Naive thymus-derived CD8-positive, alpha-beta T cell (primary cell): ENCODE measurements at regions not wholly inside any gene's neighbourhood (a gene's known extent, or its start where the extent isn't known, plus 50 kb on each side); places are given as distances from the start of the nearest gene placed in this dataset.
"Not testable (repeated sequence)": the region's sequence is repeated elsewhere in the genome, so short reads cannot be mapped to it uniquely, and the experiment has no call there.

ENCODE experiments used
- ATAC-seq, 2 donors: fragments of 150-1000 bp; cut with Tn5 transposase in 1 of 2; sonication (Bioruptor Pico), chemical (Tn5 transposase) in 1 of 2; 1 replicate in 1 of 2; 2 replicates in 1 of 2; pipeline ENCODE4 v1.10.0; 2021; ENCODE audit warnings: mild to moderate bottlenecking in 2 of 2, moderate library complexity in 2 of 2
- POLR2A ChIA-PET: fragments of 350-600 bp; sonication (Branson Sonifier 250); formaldehyde crosslinking; loops from one replicate; lab custom pipeline; 2021; ENCODE audit warnings: antibody characterized with exemption; lab: Charles Lee
- DNase-seq, 10 donors: peaks; one replicate each; pipeline versions ENCODE4 v3.0.0 to v3.0.0-alpha.2; 2020 to 2022
- H3K27ac Mint-ChIP-seq, 10 donors: one replicate each; pipeline ENCODE4 v1.8.0; 2020 to 2022; ENCODE audit warnings: mild to moderate bottlenecking in 10 of 10, mixed read lengths in 10 of 10, moderate library complexity in 4 of 10, inconsistent platforms in 1 of 10
- H3K27me3 Mint-ChIP-seq, 5 donors: one replicate each; pipeline ENCODE4 v1.8.0; 2021 to 2022; ENCODE audit warnings: mixed read lengths in 5 of 5
- H3K36me3 Mint-ChIP-seq, 3 donors: one replicate each; pipeline ENCODE4 v1.8.0; 2020 to 2022; ENCODE audit warnings: mixed read lengths in 3 of 3, mild to moderate bottlenecking in 2 of 3, inconsistent platforms in 1 of 3
- H3K4me1 Mint-ChIP-seq, 4 donors: one replicate each; pipeline ENCODE4 v1.8.0; 2021 to 2022; ENCODE audit warnings: mixed read lengths in 4 of 4
- H3K4me3 Mint-ChIP-seq, 10 donors: one replicate each; pipeline ENCODE4 v1.8.0; 2020 to 2022; ENCODE audit warnings: mild to moderate bottlenecking in 10 of 10, mixed read lengths in 10 of 10, moderate library complexity in 6 of 10, inconsistent platforms in 1 of 10
- H3K9me3 Mint-ChIP-seq, 9 donors: one replicate each; pipeline ENCODE4 v1.8.0; 2020 to 2022; ENCODE audit warnings: mixed read lengths in 9 of 9, mild to moderate bottlenecking in 3 of 9, inconsistent platforms in 1 of 9, moderate library complexity in 1 of 9

DNA sequence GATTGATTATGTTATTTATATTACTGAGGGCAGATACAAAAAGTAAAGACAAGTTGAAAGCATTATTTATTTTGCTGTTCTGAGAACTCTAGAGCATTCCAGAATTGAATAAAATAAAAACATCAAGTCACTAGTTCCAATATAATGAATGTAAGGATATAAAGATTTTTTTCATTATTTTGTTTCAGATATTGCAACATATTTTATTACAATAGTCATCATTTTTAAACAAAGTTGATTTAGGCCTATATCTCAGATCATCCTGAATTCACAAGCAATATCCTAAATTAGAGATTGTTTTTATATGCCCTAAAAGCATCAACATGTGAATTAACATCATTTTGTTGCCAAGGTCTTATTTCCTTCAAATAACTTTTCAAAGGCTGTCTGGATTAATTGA is 535.6 kb upstream of the KCND2 start:
- H3K4me1 Mint-ChIP-seq = no peaks in the 10 kb centered on the region
- POLR2A ChIA-PET = no interaction called here
- H3K36me3 Mint-ChIP-seq = no peaks in the 10 kb centered on the region
- ATAC-seq (no peak), DNase-seq (no peak)
- no peak overlapping the region for H3K27ac Mint-ChIP-seq
- peaks cover 0 to 14% (median 3%) of the 10 kb centered on the region in 9 donors for H3K9me3 Mint-ChIP-seq
- H3K27me3 Mint-ChIP-seq = no peaks in the 10 kb centered on the region
- no peak overlapping the region for H3K4me3 Mint-ChIP-seq

- H3K4me1 Mint-ChIP-seq = not testable (repeated sequence)
Observed at GRCh38 chr7:119745280-119745679, 527.7 kb upstream of the KCND2 start.

DNA sequence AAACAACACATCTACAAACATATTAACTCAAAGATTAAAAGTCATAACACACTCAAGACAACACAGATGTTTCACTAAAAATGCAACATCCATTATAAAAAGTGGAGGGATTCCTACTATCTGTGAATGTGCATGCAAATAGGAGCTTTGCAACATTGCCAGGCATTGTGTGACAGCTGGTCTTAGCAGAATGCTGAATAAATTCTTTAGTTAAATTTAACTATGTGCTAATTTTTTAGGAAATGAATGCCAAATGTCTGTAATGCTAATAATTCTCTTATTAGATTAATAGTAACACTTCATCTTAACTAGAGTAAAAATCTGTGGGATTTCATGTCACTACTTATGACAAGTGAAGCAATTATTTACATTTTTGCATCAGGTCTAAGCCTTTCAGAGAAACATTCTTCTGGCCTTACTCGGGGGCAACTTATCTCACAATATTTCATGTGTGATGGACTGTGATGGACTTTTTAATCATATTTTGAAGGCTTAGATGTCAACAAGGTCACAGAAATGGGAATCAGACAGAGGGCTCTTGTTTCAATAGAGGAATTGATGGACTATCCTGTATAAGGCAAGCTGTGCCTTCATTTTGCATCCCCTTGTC is 524.6 kb upstream of the KCND2 start:
- POLR2A ChIA-PET = no interaction called here
- Mint-ChIP-seq H3K4me3 (no peak overlapping the region), H3K9me3 (peaks cover 0 to 12% (median 0%) of the 10 kb centered on the region in 9 donors), H3K4me1 (no peaks in the 10 kb centered on the region), H3K27ac (no peak overlapping the region), H3K36me3 (no peaks in the 10 kb centered on the region), H3K27me3 (no peaks in the 10 kb centered on the region)
- DNase-seq (no peak), ATAC-seq (no peak)

More at GRCh38 chr7:119745280-119745679, 527.7 kb upstream of the KCND2 start:
- DNase-seq, POLR2A ChIA-PET, H3K4me3 Mint-ChIP-seq, H3K36me3 Mint-ChIP-seq, H3K27ac Mint-ChIP-seq, H3K27me3 Mint-ChIP-seq, ATAC-seq, H3K9me3 Mint-ChIP-seq: not testable (repeated sequence)

- H3K27ac Mint-ChIP-seq = no peak overlapping the region
- ATAC-seq = no peak
- no peaks in the 10 kb centered on the region for H3K4me1 Mint-ChIP-seq
- no peak overlapping the region for H3K4me3 Mint-ChIP-seq
- no peaks in the 10 kb centered on the region for H3K27me3 Mint-ChIP-seq
- peaks cover 0 to 18% (median 0%) of the 10 kb centered on the region in 9 donors for H3K9me3 Mint-ChIP-seq
- H3K36me3 Mint-ChIP-seq = no peaks in the 10 kb centered on the region
- POLR2A ChIA-PET = no interaction called here
- no peak for DNase-seq
Observed at GRCh38 chr7:119748991-119749390, 524.0 kb upstream of the KCND2 start.

DNA sequence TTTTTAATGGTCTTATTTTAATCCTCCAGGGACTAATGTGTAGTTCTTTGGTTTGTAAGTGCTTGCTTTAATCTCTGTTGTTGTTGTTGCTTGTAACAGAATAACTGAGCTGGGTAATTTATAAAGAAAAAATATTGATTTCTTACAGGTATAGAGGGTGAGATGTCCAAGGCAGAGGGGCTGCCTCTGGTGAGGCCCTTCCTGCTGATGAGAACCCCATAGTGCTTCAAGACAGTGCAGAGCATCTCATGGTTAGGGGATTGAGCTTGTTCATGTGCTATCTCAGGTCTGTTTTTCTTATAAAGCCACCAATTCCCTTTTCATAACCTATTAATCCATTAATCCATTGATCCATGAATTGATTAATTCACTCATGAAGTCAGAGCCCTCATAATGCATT is 516.3 kb upstream of the KCND2 start:
- Mint-ChIP-seq H3K4me3 (no peak overlapping the region), H3K27me3 (no peaks in the 10 kb centered on the region), H3K9me3 (peaks cover 0 to 19% (median 0%) of the 10 kb centered on the region in 9 donors), H3K4me1 (no peaks in the 10 kb centered on the region), H3K27ac (no peak overlapping the region), H3K36me3 (no peaks in the 10 kb centered on the region)
- POLR2A ChIA-PET = no interaction called here
- no peak for DNase-seq
- no peak for ATAC-seq

GRCh38 chr7:119758254-119758653 is 514.7 kb upstream of the KCND2 start:
- Mint-ChIP-seq H3K27me3 (no peaks in the 10 kb centered on the region), H3K36me3 (no peaks in the 10 kb centered on the region), H3K4me3 (no peak overlapping the region), H3K27ac (no peak overlapping the region), H3K9me3 (peaks cover 0 to 11% (median 3%) of the 10 kb centered on the region in 9 donors), H3K4me1 (no peaks in the 10 kb centered on the region)
- POLR2A ChIA-PET = no interaction called here
- DNase-seq (no peak), ATAC-seq (no peak)

DNA sequence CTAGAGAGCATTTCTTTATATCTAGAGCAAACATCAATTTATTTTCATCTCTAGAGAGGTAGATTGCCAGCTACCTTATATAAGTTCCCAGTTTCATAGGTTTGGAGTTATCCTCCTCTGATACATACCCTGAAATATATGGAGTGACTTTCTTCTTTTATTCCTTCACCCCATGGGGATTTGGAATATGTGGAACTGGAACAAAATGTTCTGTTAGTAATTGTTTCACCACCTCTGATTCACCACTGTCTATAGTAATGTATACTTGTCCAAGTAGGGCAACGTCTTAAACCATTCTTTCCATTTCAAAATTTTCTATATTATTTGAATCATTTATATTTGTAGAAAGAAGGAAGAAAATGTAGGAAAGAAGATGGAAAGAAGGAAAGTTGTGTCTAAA is 511.2 kb upstream of the KCND2 start:
- no peak for ATAC-seq
- peaks cover 0 to 14% (median 4%) of the 10 kb centered on the region in 9 donors for H3K9me3 Mint-ChIP-seq
- no peaks in the 10 kb centered on the region for H3K4me1 Mint-ChIP-seq
- POLR2A ChIA-PET = no interaction called here
- no peak overlapping the region for H3K27ac Mint-ChIP-seq
- H3K27me3 Mint-ChIP-seq = no peaks in the 10 kb centered on the region
- no peak overlapping the region for H3K4me3 Mint-ChIP-seq
- DNase-seq = no peak
- no peaks in the 10 kb centered on the region for H3K36me3 Mint-ChIP-seq

DNA sequence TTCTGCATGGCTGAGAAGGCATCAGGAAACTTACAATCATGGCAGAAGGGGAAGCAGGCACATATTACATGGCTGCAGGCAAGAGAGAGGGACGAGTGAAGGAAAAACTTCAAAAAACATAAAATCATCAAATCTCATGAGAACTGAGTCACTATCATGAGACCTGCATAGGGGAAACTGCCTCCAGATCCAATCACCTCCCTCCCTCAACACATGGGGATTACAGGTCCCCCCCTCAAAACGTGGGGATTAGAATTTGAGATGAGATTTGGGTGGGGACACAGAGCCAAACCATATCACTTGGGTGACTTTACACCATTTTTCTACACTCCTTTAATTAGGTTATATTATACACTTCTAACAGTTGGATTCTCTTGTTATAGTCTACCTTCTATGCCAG is 490.7 kb upstream of the KCND2 start:
- Mint-ChIP-seq H3K27me3 (no peaks in the 10 kb centered on the region), H3K27ac (no peak overlapping the region), H3K36me3 (no peaks in the 10 kb centered on the region), H3K4me3 (no peak overlapping the region), H3K9me3 (peaks cover 0 to 13% (median under 1%) of the 10 kb centered on the region in 9 donors), H3K4me1 (no peaks in the 10 kb centered on the region)
- DNase-seq (no peak), ATAC-seq (no peak)
- POLR2A ChIA-PET = no interaction called here

DNA sequence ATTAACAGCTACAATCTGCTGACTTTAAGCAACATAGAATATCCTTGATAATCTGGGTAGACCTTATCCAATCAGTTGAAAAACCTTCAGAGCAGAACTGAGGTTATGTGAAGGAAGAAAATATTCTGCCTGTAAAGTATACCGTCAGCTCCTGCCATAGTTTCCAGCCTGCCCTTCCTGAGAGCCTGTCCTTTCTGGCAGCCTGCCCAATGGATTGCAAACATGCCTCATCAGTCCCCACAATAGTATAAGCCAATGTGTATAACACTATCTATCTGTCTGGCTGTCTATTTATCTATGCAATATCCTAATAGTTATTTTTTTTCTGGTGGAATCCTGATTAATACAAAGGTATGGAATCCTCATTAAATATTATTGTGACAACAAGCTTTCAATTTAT is 489.2 kb upstream of the KCND2 start:
- ATAC-seq (no peak), DNase-seq (no peak)
- H3K36me3 Mint-ChIP-seq = no peaks in the 10 kb centered on the region
- H3K4me3 Mint-ChIP-seq = no peak overlapping the region
- H3K27ac Mint-ChIP-seq = no peak overlapping the region
- no peaks in the 10 kb centered on the region for H3K27me3 Mint-ChIP-seq
- POLR2A ChIA-PET = no interaction called here
- H3K9me3 Mint-ChIP-seq = peaks cover 0 to 13% (median 0%) of the 10 kb centered on the region in 9 donors
- no peaks in the 10 kb centered on the region for H3K4me1 Mint-ChIP-seq

DNA sequence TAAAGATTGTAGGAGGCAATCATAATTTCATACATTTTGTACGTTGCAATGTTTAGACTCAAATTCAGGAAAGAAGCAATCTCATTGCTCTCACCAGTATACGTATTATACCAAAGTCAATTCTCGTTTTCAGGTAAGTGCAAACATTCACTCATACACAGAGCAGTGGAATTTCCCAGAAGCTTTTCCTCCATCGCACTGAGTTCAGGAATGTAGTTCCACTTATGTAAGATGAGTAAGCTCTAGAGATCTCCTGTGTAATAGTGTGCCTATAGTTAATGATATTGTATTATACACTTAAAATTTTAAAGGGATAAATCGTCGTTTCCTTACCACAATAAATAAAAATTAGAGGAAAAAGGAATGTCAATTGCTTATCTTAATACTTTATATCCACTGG is 470.8 kb upstream of the KCND2 start:
- Mint-ChIP-seq H3K27ac (no peak overlapping the region), H3K27me3 (no peaks in the 10 kb centered on the region), H3K4me1 (no peaks in the 10 kb centered on the region), H3K4me3 (no peak overlapping the region), H3K36me3 (no peaks in the 10 kb centered on the region), H3K9me3 (peaks cover 0 to 15% (median 0%) of the 10 kb centered on the region in 9 donors)
- DNase-seq (no peak), ATAC-seq (no peak)
- POLR2A ChIA-PET = no interaction called here

DNA sequence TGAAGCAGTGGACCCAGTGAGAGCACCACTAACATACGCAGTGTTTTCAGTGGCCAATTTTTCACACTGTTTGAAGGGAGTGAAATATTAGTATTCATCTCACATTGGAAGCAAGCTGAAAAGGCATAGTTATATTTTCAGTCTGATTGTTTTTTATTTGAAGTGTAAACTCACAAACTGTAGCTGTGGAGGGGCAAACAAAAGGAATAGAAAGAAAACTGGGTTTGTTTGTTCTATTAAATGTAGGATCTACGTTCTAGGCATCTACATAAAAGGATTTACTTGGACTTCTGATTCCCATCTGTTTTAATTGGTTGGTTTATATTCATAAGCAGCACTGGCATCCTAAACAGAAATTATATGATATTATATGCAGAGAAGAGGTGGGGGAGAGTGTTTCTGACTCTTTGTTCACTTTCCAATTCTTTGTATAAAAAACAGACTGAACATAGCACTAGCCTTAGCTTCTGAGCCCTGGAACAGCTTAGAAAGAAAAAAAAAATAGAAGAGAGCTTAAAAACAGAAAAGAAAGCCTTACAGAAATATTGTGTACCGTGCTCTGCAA is 447.8 kb upstream of the KCND2 start:
- Mint-ChIP-seq H3K27ac (no peak overlapping the region), H3K4me1 (no peaks in the 10 kb centered on the region), H3K36me3 (no peaks in the 10 kb centered on the region), H3K27me3 (no peaks in the 10 kb centered on the region), H3K9me3 (peaks cover 4 to 23% (median 13%) of the 10 kb centered on the region in 9 donors), H3K4me3 (no peak overlapping the region)
- ATAC-seq (no peak), DNase-seq (no peak)
- POLR2A ChIA-PET = no interaction called here

- Mint-ChIP-seq H3K36me3 (no peaks in the 10 kb centered on the region), H3K9me3 (peaks cover under 1 to 16% (median 9%) of the 10 kb centered on the region in 9 donors)
- POLR2A ChIA-PET = no interaction called here
Observed at GRCh38 chr7:119826547-119826946, 446.4 kb upstream of the KCND2 start.

DNA sequence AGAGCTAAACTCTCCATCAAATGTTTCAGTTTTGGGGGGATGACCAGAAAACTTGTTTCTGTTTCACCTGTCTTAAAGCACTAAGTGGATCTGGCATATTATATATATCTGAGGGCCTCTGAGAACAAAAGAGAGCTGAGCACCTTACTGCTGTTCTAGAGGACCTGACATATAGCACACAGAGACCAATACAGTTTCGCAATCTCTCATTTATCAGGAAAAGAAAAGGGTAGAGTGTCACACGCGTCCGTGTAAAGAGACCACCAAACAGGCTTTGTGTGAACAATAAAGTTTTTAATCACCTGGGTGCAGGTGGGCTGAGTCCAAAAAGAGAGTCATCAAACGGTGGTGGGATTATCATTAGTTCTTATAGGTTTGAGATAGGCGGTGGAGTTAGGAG is 434.5 kb upstream of the KCND2 start:
- ATAC-seq = no peak
- no peaks in the 10 kb centered on the region for H3K4me1 Mint-ChIP-seq
- no peak overlapping the region for H3K27ac Mint-ChIP-seq
- H3K4me3 Mint-ChIP-seq = no peak overlapping the region
- peaks cover 0 to 5% (median 0%) of the 10 kb centered on the region in 3 donors for H3K36me3 Mint-ChIP-seq
- no peaks in the 10 kb centered on the region for H3K27me3 Mint-ChIP-seq
- POLR2A ChIA-PET = no interaction called here
- DNase-seq = no peak
- peaks cover 0 to 53% (median 14%) of the 10 kb centered on the region in 9 donors for H3K9me3 Mint-ChIP-seq

More at GRCh38 chr7:119826547-119826946, 446.4 kb upstream of the KCND2 start:
- Mint-ChIP-seq H3K4me1 (no peaks in the 10 kb centered on the region), H3K27me3 (no peaks in the 10 kb centered on the region), H3K4me3 (no peak overlapping the region), H3K27ac (no peak overlapping the region)
- no peak for DNase-seq
- no peak for ATAC-seq

DNA sequence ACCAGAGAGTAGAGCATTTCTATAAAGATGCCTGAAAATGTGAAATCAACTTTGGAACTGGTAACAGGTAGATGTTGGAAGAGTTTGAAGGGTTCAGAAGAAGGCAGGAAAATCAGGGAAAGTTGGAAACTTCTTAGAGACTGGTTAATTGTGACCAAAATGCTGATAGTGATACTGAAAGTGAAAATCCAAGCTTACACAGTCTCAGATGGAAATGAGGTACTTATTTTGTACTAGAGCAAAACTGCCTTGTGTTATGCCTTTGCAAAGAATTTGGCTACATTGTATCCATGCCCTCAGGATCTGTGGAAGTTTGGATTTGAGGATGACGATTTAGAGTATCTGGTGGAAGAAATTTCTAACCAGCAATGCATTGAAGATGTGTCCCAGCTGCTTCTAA is 430.6 kb upstream of the KCND2 start:
- Mint-ChIP-seq H3K36me3 (peaks cover 0 to 5% (median 0%) of the 10 kb centered on the region in 3 donors), H3K27ac (no peak overlapping the region), H3K4me1 (no peaks in the 10 kb centered on the region), H3K9me3 (peaks cover 0 to 56% (median 25%) of the 10 kb centered on the region in 9 donors), H3K27me3 (no peaks in the 10 kb centered on the region), H3K4me3 (no peak overlapping the region)
- DNase-seq (no peak), ATAC-seq (no peak)
- POLR2A ChIA-PET = no interaction called here
